ENCODE measurements at regions not wholly inside any gene's neighbourhood (a gene's known extent, or its start where the extent isn't known, plus 50 kb on each side); places are given as distances from the start of the nearest gene placed in this dataset.

DNA sequence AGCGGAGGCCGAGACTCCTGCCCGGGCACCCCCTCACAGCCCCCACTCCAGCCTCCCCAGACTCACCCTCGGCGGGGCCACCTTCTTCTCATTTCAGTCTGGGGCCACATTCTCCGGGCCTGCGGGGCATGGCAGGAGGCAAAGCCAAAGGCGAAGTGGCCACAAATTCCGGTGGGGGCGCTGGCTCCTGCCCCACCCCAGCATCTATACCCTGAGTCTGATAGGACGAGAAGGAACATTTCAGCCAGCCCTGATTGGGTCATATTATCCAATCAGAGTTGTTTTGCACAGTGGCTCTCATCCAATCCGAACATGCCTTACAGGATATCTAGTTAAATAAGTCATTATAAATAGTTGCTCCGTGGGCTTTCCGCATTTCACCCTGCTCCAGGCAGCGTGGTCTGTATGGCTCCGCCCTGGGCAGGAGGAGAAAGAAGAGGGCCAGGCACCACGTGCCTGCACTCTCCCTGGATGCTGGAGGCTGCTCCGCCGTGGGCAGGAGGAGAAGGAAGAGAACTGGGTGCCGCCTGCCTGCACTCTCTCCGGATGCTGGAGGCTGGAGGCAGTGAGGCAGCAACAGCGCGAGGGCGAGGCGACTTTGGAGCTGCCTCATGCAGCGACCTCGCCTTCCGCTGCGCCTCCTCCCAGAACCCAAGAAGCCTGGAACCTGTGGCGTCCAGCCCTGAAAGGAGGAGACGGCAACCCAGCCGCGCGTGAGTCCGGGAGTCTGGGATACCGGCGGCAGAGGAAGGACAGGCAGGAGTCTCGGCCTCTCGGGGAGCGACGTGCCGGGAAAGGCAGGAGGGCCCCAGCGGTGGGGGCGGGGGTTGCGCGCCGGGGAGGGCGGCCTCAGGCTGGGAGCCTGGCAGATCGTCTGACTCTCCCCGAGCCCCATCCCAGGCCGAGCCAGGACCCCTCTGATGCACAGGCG is 162.9 kb downstream of the ZNF33B start:
- TF ChIP-seq, protein P1, sequence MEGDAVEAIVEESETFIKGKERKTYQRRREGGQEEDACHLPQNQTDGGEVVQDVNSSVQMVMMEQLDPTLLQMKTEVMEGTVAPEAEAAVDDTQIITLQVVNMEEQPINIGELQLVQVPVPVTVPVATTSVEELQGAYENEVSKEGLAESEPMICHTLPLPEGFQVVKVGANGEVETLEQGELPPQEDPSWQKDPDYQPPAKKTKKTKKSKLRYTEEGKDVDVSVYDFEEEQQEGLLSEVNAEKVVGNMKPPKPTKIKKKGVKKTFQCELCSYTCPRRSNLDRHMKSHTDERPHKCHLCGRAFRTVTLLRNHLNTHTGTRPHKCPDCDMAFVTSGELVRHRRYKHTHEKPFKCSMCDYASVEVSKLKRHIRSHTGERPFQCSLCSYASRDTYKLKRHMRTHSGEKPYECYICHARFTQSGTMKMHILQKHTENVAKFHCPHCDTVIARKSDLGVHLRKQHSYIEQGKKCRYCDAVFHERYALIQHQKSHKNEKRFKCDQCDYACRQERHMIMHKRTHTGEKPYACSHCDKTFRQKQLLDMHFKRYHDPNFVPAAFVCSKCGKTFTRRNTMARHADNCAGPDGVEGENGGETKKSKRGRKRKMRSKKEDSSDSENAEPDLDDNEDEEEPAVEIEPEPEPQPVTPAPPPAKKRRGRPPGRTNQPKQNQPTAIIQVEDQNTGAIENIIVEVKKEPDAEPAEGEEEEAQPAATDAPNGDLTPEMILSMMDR (IDR thresholded peaks at IDR 0.05), result no peak
- no peak for DNase-seq (ENCODE audit: low spot score)
- Histone ChIP-seq H3K4me3 (peak overlapping the region; percentile 58), H3K27ac (no peak overlapping the region)

DNA sequence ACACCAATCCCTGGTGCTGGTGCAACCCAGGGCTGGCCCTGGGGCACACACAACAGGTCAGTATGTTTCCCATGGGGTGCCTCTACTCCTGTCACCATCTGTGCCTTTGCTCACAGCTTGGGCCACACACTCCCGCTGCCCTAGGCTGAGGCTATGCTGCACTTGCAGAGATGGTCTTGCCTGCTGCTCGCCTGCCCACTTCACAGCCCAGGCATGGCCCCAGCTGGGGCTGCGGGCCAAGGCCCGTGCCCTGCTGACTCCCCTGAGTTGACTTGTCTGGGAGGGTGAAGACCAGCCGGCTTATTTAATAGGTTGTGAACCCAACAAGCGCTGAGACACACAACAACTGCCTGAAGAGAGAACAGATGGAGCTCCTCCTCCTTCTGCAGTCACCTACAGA is 184.1 kb downstream of the ZNF33B start:
- TF ChIP-seq, protein P1 (IDR thresholded peaks at IDR 0.05), result no peak
- DNase-seq (ENCODE audit: low spot score), result no peak
- Histone ChIP-seq H3K4me3 (no peak overlapping the region), H3K27ac (no peak overlapping the region)

DNA sequence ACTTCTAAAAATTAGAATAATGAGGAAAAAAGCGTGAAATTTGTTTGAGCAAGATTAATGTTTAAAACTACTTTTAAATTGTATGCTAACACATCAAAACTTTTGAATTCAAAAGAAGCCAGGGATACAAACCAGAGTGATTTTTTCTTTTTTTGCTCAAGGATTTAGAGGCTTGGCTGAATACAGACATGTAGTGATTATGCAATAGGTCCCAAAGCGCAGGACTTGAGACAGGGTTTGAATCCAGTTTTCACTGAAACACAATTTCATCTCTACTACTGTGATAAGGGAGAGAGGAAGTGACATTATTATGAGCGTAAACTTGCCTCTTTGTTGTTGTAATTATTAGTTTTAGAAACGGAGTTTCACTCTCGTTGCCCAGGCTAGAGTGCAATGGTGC is 207.3 kb downstream of the ZNF33B start:
- H3K4me3 ChIP-seq, result no peak overlapping the region
- no peak overlapping the region for H3K27ac ChIP-seq
- no peak for DNase-seq (ENCODE audit: low spot score)
- TF ChIP-seq, protein P1 (IDR thresholded peaks at IDR 0.05), result no peak

DNA sequence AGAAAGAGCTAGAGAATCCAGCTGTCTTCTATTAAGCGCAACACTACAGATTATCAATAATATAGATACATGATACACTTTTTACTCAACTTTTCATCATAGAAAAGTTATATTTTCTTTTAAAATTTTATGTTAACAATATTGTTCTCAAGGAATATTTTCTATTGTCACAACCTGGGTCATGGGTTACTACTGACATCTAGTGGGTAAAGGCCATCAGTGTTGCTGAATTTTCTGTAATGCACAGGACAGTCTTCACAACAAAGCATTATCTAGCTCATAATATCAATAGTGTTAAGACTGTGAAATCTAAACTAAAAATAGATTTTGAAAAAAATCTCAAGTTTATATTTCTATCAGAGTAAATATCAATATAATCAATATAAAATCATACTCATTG is 209.8 kb downstream of the ZNF33B start:
- no peak overlapping the region for H3K4me3 ChIP-seq
- H3K27ac ChIP-seq, result no peak overlapping the region
- no peak for DNase-seq (ENCODE audit: low spot score)
- TF ChIP-seq, protein P1 (IDR thresholded peaks at IDR 0.05), result no peak

DNA sequence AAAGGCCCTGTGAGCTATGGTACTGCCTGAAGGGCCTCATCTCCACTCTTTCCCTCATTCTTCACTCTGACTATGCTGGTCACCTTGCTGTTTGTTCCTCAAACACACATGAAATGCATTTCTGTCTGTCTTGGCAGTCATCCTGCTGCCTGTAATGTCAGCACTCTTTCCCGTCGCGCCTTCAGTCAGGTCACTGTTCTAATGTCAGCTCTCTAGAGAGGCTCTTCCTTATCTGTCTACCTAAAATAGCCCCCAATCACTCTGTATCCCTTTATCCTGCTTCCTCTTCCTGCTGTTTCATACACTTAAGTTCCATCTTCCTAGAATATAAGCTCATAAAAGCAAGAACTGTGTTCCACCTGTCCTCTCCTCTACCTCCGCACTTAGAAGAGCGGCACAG is 215.5 kb downstream of the ZNF33B start:
- TF ChIP-seq, protein P1 (IDR thresholded peaks at IDR 0.05), result no peak
- H3K27ac ChIP-seq, result no peak overlapping the region
- DNase-seq (ENCODE audit: low spot score), result no peak
- no peak overlapping the region for H3K4me3 ChIP-seq

DNA sequence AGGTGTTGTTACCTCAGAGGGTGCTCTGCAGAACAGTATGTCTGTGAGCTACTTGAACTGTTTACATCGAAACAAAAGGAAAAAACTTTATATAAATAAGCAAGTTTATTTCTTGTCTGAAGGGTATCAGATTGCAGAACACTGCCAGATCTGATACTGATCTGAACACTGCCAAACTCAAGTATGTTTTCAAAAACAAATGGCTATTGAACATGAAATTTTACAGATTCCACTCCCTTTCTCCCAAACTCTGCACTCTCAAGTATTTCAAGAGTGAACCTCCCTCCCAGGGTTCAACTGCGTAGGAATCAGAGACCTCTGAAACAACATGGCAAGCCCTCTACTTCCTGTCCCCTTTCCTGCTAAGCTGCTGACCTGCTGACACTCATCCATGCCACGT is 216.6 kb downstream of the ZNF33B start:
- TF ChIP-seq, protein P1 (IDR thresholded peaks at IDR 0.05), result no peak
- DNase-seq (ENCODE audit: low spot score), result no peak
- no peak overlapping the region for H3K27ac ChIP-seq
- no peak overlapping the region for H3K4me3 ChIP-seq

DNA sequence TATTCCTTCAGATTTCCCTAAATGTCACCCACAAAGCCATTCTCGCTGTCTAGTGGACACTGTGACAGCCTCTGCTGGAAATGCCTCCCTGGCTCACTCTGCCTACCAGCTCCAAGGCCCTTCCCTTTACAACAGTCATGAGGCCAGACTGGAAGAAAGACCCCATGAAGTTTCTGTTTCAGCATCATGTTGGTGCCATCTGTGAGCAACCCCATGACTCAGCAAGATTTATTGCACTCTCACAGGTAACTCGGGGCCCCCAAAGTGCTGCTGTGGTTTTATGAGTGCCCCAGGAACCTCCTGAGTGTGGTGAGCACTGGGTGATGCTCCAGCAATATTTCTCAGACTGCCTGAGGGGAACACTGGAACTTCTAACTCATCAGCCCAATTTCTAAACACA is 218.6 kb downstream of the ZNF33B start:
- TF ChIP-seq, protein P1 (IDR thresholded peaks at IDR 0.05), result no peak
- H3K4me3 ChIP-seq, result no peak overlapping the region
- H3K27ac ChIP-seq, result no peak overlapping the region
- DNase-seq (ENCODE audit: low spot score), result no peak

Measured in coronary artery (tissue), 2 donors.